HS-5 (cell line): ENCODE measurements at regions not wholly inside any gene's neighbourhood (a gene's known extent, or its start where the extent isn't known, plus 50 kb on each side); places are given as distances from the start of the nearest gene placed in this dataset.
"Not testable (repeated sequence)": the region's sequence is repeated elsewhere in the genome, so short reads cannot be mapped to it uniquely, and the experiment has no call there.

Source experiments
- DNase-seq: peaks from one replicate; pipeline ENCODE4 v3.0.0-alpha.2; 2012; ENCODE audit warnings: low read depth

- no peak for DNase-seq
Observed at GRCh38 chr18:59057969-59058368, 81.7 kb upstream of the SEC11C start.

GRCh38 chr18:59059140-59059539 is 80.5 kb upstream of the SEC11C start:
- DNase-seq: no peak

DNA sequence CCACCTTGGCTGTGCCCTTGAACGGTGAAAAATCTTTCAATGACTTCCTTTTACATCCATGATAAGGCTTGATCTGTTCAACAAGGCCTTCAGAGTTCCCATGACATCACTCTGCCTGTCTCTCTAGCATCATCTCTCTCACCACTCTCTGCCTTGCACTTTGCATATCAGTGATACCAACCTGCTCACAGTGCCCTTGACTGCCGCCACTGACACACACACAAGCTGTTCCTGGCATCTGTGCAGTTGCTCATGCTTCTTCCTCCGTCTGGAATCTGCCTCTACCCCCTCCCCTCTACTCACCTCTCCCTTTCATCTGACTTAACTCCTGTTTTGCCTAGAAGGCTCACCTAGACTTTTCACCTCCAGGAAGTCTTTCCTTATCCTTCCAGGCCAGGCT is 79.1 kb upstream of the SEC11C start:
- no peak for DNase-seq

- DNase-seq: no peak
Observed at GRCh38 chr18:59061914-59062642, 77.6 kb upstream of the SEC11C start.

DNA sequence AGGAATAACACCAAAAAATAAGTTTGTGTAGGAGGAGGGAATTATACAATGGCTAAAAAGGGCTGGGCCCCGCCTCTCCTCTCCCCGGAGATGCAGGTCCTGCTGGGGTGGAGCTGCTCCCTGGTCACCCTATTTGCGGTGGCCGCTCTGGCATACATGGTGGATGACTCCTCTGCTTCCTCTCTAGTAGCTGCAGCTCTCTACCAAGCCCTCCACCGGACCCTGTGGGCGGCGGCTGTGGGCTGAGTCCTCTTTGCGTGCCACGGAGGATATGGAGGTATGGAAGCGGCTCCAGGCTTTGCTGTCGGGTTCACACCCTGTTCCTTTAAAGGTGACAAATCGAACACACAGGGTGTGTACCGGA is 77.1 kb upstream of the SEC11C start:
- DNase-seq: no peak

DNA sequence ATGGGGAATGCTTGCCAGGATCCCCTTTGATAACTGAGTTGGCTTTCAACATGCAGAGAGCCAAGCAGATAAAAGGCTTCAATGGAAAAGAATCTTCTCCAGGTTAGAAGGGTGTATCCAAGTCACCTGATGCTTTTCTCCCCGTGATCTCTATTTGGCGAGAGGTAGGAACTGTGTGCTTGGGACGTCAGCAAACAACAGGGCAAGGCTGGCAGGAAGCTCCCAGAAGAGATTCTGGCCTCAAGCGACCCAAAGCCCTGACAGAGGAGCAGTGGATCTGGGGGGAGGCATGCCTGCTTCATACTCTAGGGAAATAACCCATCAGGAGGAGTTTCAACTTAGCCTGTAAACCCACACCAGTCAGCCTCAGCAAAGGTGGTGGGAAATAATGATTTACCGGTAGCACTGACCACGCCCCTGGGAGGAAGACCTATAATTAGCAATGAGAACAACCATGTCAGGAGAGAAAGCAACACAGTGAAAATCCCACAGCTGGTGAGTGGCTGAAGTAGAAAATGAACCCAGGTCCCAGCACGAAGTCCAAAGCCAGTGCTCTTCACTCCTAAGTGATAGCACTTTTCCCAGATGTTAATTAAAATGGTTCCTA is 76.3 kb upstream of the SEC11C start:
- no peak for DNase-seq

GRCh38 chr18:59063912-59064311 is 75.8 kb upstream of the SEC11C start:
- no peak for DNase-seq

- DNase-seq: no peak
Observed at GRCh38 chr18:59065684-59066083, 74.0 kb upstream of the SEC11C start.

DNA sequence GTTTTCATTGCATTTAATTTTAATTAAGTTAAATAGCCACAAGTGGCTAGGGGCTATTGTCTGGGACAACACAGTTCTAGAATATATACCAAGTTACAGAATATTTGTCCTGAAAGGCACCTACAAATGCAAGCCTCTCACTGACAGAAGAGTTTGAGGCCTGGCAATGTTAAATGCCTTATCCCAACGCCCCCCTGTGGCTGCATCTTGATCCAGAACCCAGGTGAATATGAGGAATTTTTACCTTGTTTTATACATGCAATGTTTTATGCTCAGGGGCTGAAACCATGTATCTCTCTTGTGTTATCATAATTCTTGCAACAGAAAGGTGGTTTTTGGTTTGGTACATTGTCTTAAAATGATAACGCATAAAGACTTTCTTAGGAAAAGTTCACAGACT is 71.8 kb upstream of the SEC11C start:
- no peak for DNase-seq

- DNase-seq: no peak
Observed at GRCh38 chr18:59068276-59069071, 71.2 kb upstream of the SEC11C start.

GRCh38 chr18:59070181-59070912 is 69.3 kb upstream of the SEC11C start:
- DNase-seq: peak; percentile 51

- no peak for DNase-seq
Observed at GRCh38 chr18:59072727-59073421, 66.8 kb upstream of the SEC11C start.

- DNase-seq: no peak
Observed at GRCh38 chr18:59075923-59076322, 63.8 kb upstream of the SEC11C start.

GRCh38 chr18:59079264-59079663 is 60.4 kb upstream of the SEC11C start:
- DNase-seq: no peak

GRCh38 chr18:59079687-59080501 is 59.8 kb upstream of the SEC11C start:
- not testable (repeated sequence) for DNase-seq

- DNase-seq: no peak
Observed at GRCh38 chr18:59083136-59083818, 56.4 kb upstream of the SEC11C start.

- no peak for DNase-seq
Observed at GRCh38 chr18:59085126-59085794, 54.4 kb upstream of the SEC11C start.

- peak; percentile 15 for DNase-seq
Observed at GRCh38 chr18:59085797-59086196, 53.9 kb upstream of the SEC11C start.

DNA sequence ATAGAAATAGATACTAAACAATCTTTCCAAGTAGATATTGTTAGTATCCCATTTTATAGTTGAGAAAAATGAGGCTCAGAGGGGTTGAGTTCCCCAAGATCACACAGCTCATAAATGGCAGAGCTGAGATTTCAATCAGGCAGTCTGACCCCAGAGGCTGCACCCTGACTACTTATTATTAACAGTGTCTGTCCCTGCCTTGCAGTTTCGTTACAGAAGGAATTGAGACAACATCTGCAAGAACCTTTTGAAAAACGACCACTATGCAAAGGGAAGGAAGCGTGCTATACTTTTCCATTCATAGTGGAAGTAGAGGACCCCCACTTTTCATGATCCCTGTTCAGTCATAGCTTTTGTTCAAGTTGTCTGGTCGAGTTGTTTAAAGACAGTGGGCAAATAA is 53.2 kb upstream of the SEC11C start:
- no peak for DNase-seq

- DNase-seq: no peak
Observed at GRCh38 chr18:59087391-59087790, 52.3 kb upstream of the SEC11C start.
